ENCODE measurements at regions not wholly inside any gene's neighbourhood (a gene's known extent, or its start where the extent isn't known, plus 50 kb on each side); places are given as distances from the start of the nearest gene placed in this dataset.

- Histone ChIP-seq H2BK120ac (ENCODE audit: low read depth, low read length) (no peak overlapping the region), H3K4ac (ENCODE audit: low read depth, low read length) (peak overlapping the region; percentile 33; the same call in 1 of the 2 replicates), H2BK5ac (ENCODE audit: low read depth, low read length, poor library complexity, severe bottlenecking) (no peak overlapping the region), H3K36me3 (ENCODE audit: control insufficient read depth, insufficient read depth, low read length) (no peaks in the 10 kb centered on the region), H2AFZ (replicated peaks; ENCODE audit: low read length, poor library complexity) (peak overlapping the region; percentile 72), H3K27me3 (ENCODE audit: control insufficient read depth, insufficient read depth, low read length) (no peaks in the 10 kb centered on the region), H3K56ac (ENCODE audit: extremely low read depth, insufficient read depth, low read length) (no peak overlapping the region), H4K20me1 (ENCODE audit: insufficient read depth, low read length) (peaks cover 51% of the 10 kb centered on the region), H2BK15ac (ENCODE audit: low read depth, low read length) (no peak overlapping the region), H3K79me1 (ENCODE audit: low read depth in 1 of 2, low read length in 2 of 2) (peaks cover 13 to 27% of the 10 kb centered on the region in 2 experiments; a peak in 1 of 4 replicates), H3K9me1 (ENCODE audit: insufficient read depth, low read length) (peaks cover 5% of the 10 kb centered on the region), H3K4me1 (ENCODE audit: control insufficient read depth, insufficient read depth, low read length) (peaks cover 5% of the 10 kb centered on the region; the same call in 1 of the 2 replicates), H4K8ac (ENCODE audit: low read depth in 2 of 2, low read length in 2 of 2) (peak overlapping the region; percentile 9 to 27; a peak in 1 of 4 replicates), H4K5ac (ENCODE audit: low read depth, low read length) (no peak overlapping the region), H3K9me3 (ENCODE audit: control insufficient read depth, insufficient read depth, low read length) (no peaks in the 10 kb centered on the region), H3K23ac (ENCODE audit: low read depth, low read length) (no peak overlapping the region), H2AK5ac (ENCODE audit: low read depth, low read length) (peak overlapping the region; percentile 59; the same call in 1 of the 2 replicates), H4K91ac (ENCODE audit: insufficient read depth, low read depth, low read length) (no peak overlapping the region; the same call in 1 of the 2 replicates), H3K9ac (ENCODE audit: low read depth, low read length) (no peak overlapping the region), H3K18ac (ENCODE audit: low read depth, low read length) (no peak overlapping the region), H2AK9ac (replicated peaks; ENCODE audit: low read depth, low read length, poor library complexity) (peak overlapping the region; percentile 15), H3K4me3 (ENCODE audit: insufficient read depth, low read depth, low read length) (no peak overlapping the region), H3K27ac (ENCODE audit: insufficient read depth, low read length) (no peak overlapping the region), H3K4me2 (ENCODE audit: low read depth, low read length) (no peak overlapping the region), H3K14ac (replicated peaks; ENCODE audit: low read depth, low read length) (no peak overlapping the region), H2BK20ac (ENCODE audit: low read depth, low read length) (no peak overlapping the region)
- 69% methylated on average over 9 of the region's 21 CpGs; no CpG with 5 or more reads in 1 of the 2 experiments for WGBS, 2 experiments (ENCODE audit: extremely low coverage in 2 of 2, insufficient read length in 1 of 2)
- POLR2A ChIA-PET (ENCODE audit: unreplicated experiment), result no interaction called here
- intact Hi-C loops (cut with micrococcal nuclease) (no loop called here), in situ Hi-C loops (cut with MboI; ENCODE audit: low sequenced_read_pairs) (no loop called here), dilution Hi-C loops (cut with HindIII; ENCODE audit: low sequenced_read_pairs, unreplicated experiment) (no loop called here)
- BruUV-seq (replicated peaks), result no TSS peak
- DNase-seq (no peak), ATAC-seq (ENCODE audit: low read depth) (peak; percentile 46)
- TF ChIP-seq MAFK (IDR thresholded peaks at IDR 0.05; ENCODE audit: low read depth, low read length), result no peak
- no peak for TF ChIP-seq ELK1 (IDR thresholded peaks at IDR 0.05; ENCODE audit: borderline replicate concordance, low read depth, low read length)
- TF ChIP-seq CEBPB (IDR thresholded peaks at IDR 0.05; ENCODE audit: low read depth, low read length), result no peak
- TF ChIP-seq BHLHE40 (IDR thresholded peaks at IDR 0.05; ENCODE audit: low read depth, low read length), result no peak
- TF ChIP-seq CHD1 (IDR thresholded peaks at IDR 0.05; ENCODE audit: low read depth, low read length), result no peak
- TF ChIP-seq USF2 (IDR thresholded peaks at IDR 0.05; ENCODE audit: low read depth, low read length), result no peak
- CTCF ChIA-PET, result interaction anchor here (0.6 kb wide), 1 partner anchor 98 kb away, joined by 4 read pairs; no protein-coding TSS in a partner anchor
Observed at GRCh38 chr16:85473909-85474620, 139.1 kb upstream of the GSE1 start.

Data from IMR-90 (cell line).